Vagina (tissue), 2 donors: ENCODE measurements at regions not wholly inside any gene's neighbourhood (a gene's known extent, or its start where the extent isn't known, plus 50 kb on each side); places are given as distances from the start of the nearest gene placed in this dataset.

Experiments used
- CTCF ChIP-seq, 3 experiments: fragments of 450-650 bp in 2 of 3; fragments of 200-600 bp in 1 of 3; sonication (generic) in 1 of 3; IDR thresholded peaks; one replicate each; pipeline ENCODE4 v1.5.1; 2017 to 2019; ENCODE audit warnings: antibody characterized with exemption in 3 of 3, mild to moderate bottlenecking in 2 of 3, moderate library complexity in 2 of 3
- POLR2A ChIP-seq, 2 donors: fragments of 450-650 bp; IDR thresholded peaks; one replicate each; pipeline ENCODE4 v1.6.1; 2017; ENCODE audit warnings: antibody characterized with exemption in 2 of 2, mild to moderate bottlenecking in 2 of 2, moderate library complexity in 2 of 2
- POLR2AphosphoS5 ChIP-seq, 2 donors: sonication (generic); formaldehyde crosslinking; IDR thresholded peaks; one replicate each; pipeline ENCODE4 v1.9.0; 2017; ENCODE audit warnings: antibody characterized with exemption in 2 of 2, mild to moderate bottlenecking in 2 of 2, low read depth in 1 of 2; ENCODE audit not compliant: insufficient read depth in 1 of 2

GRCh38 chr7:66503551-66504031 lies 125.1 kb upstream of the KCTD7 start:
- TF ChIP-seq POLR2A (IDR thresholded peaks at IDR 0.05) (no peak), POLR2AphosphoS5 (IDR thresholded peaks at IDR 0.05; ENCODE audit: insufficient read depth in 1 of 2, low read depth in 1 of 2) (no peak), CTCF (IDR thresholded peaks at IDR 0.05) (no peak)
